HG02973 (cell line): ENCODE measurements at regions not wholly inside any gene's neighbourhood (a gene's known extent, or its start where the extent isn't known, plus 50 kb on each side); places are given as distances from the start of the nearest gene placed in this dataset.

ENCODE experiments used
- ATAC-seq: cut with Tn5 transposase; IDR thresholded peaks from one replicate; pipeline ENCODE4 v1.9.1; 2021; ENCODE audit warnings: moderate library complexity; ENCODE audit not compliant: unreplicated experiment

DNA sequence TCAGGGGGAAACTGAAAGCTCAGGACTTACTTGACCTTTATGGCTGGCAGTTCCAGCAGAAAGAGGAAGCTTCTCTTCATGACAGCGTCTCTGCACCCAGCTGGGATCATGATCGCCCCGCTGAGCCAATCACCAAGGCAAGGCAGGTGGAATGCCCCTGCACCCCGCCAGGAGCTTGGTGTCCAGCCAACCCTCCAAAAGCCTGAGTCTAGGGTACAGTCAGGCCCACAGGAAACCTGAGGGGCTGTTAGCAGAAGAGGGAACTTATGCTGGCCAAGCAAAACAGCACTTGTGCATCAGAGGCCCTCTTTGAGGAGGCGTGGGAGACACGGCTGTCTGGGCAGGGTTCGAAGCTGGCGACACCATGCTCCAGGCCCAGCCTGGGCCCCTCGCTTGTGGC lies 188.3 kb upstream of the GMDS start:
- no peak for ATAC-seq

GRCh38 chr6:2433266-2433665 lies 187.9 kb upstream of the GMDS start:
- ATAC-seq, result no peak

GRCh38 chr6:2432292-2432691 lies 186.9 kb upstream of the GMDS start:
- no peak for ATAC-seq

DNA sequence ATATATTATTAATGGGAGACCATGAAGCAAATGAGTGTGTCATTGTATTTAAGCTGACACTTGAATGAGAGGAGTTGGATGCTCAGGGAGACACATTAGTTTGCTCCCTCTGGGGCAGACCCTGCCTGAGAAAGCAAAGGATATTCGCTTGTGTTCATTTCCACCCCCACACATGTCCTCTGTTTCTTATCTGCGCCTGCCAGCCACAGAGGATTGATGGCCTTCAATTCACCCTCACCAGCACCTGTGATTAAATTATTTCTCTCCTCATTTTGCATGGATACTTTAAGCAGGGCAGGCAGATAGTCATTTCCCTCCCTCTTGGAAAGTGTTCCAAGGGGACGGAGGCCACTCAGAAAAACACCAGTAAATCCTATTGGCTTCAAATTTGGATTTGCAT lies 185.2 kb upstream of the GMDS start:
- no peak for ATAC-seq

- no peak for ATAC-seq
These were observed 184.1 kb upstream of the GMDS start for GRCh38 chr6:2429460-2429859.

GRCh38 chr6:2429032-2429431 lies 183.6 kb upstream of the GMDS start:
- no peak for ATAC-seq

- ATAC-seq, result no peak
These were observed 181.3 kb upstream of the GMDS start for GRCh38 chr6:2426561-2427340.

DNA sequence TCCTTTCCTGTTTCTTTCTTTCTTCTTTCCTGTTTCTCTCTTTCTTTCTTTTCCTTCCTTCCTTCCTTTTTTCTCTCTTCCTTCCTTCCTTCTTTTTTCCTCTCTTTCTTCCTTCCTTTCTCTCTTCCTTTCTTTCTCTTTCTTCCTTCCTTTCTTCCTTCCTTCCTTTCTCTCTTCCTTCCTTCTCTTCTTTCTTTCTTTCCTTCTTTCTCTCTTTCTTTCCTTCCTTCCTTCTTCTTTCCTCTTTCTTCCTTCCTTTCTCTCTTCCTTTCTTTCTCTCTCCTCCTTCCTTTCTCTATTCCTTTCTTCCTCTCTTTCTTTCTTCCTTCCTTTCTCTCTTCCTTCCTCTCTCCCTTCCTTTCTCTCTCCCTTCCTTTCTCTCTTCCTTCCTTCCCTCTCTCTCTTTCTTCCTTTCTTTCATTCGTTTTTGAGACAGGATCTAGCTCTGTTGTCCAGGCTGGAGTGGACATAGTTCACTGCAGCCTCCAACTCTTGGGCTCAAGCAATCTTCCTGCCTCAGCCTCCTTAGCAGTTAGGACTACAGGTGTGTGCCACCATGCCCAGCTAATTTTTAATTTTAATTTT lies 170.8 kb upstream of the GMDS start:
- ATAC-seq, result no peak

DNA sequence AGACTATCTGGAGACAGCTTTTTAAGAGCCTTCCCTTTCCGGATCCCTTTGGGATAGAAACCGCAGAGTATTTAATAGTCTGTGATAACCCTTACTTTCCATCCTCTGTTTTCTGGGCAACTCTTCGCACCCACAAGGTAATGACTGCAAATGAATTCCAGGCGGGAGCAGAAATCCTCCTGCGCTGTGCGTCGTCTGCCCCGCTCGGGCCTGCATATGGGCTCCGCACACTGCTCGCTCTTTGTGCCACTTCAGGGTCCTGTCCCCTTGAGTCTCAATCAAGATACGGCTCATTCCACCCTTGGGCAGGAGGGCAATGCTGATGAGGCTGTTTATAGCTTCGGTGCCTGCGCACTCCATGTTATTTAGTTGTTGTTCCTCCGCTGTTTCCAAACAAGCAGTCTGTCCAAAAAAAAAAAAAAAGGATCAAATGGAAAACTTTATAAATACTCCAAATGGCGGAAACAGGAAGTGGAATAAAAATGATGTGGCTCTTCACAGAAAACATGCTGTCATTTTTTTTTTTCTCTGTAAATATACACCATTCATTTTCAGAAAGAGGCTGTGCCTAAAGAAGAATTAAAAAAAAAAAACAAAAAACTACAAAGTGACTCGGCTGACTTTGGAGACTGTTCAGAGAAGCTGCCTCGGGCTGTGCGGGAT lies 169.6 kb upstream of the GMDS start:
- no peak for ATAC-seq

- ATAC-seq, result no peak
These were observed 167.3 kb upstream of the GMDS start for GRCh38 chr6:2412731-2413130.

DNA sequence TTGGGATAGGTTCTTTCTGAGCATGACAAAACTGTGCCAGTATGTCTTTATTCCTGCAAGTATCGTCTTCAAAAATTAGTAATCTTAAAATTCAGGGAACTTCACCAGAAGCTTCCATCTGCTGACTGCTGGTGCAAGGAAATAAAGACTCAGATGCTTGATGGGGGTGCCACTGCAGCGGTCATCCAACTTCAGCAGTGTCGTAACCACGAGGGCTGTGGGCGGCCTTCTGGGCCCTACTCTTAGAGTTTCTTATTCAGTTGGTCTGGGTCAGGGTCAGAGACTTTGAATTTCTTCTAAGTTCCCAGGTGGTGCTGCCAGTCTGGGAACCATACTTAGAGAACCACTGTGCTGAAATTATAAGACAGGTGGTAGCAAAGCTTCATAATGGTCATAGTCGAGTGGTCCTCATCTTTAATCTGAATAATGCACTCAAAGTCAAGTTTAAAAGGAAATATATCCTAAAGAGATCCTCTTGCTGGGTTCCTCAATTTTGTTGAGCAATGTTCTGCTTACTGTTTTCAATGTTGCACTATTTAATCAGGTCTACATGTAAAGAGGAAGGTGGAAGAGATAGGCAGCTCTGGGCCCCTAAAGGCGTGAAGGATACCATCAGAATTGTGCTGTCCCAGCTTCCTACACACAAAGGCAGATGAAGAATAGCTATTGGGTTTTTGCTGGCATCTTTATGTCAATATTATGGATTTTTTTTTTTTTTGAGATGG lies 165.4 kb upstream of the GMDS start:
- ATAC-seq, result no peak

DNA sequence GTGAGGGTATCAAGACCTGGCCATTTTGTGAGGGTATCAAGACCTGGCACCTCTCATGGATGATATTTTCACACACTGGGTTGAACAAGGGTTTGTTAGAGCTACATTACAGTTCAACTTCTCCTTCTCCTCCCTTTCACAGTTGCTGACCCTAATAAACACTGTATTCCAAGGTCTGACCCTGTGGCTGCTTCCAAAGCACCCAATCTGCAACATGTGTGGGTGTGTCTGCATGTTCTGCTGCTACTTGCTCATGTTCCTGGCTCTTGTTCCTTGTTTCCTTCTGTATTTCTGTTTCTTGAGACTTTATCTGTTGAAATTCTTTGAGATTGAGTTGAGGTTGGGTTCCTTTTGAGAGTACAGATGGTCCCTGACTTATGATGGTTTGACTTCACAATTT lies 162.1 kb upstream of the GMDS start:
- ATAC-seq, result no peak

DNA sequence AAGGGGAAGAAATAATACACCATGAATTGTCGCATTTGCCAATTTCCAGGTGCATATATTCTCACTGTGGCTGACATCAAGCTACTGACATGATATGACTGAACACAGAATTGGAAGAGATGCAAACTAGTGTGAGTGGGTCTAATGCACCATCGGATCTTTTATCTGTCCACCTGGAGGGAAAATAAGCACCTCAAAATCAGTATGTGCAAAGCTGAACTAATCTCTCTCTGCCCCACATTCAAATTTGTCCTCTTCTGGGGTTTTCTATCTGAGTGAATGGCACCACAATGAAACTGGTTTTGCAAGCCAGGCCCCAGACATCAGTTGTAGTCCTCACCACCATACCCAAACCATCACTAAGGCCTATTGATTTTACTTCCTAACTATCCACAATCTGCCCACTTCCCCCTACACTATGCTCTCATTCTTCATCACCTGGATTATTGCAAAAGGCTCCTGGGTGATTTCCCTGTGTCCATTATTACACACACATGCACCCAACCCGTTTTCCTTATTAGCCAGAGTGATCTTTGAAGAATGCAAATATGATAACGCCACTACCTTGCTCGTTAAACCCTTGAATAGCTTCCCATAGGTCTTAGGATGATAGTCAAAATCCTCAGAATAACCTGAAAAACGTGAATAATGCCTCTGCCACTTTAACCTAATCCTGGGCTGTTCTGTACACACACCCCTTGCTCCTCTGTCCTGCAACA lies 159.0 kb upstream of the GMDS start:
- ATAC-seq, result no peak

DNA sequence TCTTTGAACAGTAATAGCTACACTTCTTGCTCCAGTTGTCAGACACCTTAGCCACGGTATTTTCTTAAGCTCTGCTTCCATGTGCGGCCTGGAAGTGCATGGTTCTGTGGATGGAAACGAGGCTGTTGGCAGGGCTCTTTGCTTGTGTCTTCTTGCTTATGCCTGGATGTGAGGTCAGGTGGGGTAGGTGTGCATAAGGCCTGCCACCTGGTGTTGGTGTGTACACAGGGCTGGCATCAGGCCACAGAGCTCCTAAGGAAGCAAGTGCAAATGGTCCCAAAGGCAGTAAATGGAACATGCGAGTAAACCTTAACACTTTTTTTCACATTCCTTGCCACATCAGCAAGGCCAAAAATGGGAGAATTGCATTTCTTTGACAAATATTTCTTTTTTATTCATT lies 158.1 kb upstream of the GMDS start:
- no peak for ATAC-seq

DNA sequence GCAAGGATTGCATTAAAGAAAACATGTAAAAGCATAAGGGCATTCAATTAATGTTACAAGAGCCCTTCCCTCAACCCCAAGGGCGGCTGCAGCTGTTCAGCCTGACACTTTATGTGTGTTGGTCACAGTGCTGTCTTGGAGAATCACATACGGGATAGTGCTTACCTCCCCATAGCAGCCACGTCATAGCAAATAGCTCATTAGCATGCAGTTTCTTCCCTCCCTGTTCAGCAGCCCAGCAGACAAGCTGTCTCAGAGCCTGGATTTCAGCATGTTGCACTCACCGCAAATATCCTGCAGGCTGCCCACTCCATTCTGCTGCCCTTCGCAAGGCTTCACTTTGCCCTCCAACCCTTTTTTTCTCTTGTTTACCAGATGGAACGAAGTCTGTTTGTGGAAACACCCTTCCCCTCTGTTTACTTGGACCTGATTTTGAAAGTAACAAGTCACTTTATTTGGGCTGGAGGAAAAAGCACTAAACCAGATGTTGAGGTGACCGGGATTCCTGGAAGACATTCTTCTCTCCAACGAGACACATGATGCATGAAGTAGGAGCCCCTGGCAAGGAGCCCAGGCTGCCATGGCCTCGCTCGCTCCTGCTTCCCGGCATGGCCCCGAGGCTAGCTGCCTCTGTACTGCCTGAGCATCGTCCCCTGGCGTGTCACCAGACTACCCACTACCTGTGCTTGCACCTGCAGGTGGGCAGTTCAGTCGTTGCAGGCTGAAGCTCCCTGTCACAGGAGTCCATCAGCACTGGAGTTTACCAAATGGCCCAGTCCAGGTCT lies 151.6 kb upstream of the GMDS start:
- ATAC-seq, result no peak

DNA sequence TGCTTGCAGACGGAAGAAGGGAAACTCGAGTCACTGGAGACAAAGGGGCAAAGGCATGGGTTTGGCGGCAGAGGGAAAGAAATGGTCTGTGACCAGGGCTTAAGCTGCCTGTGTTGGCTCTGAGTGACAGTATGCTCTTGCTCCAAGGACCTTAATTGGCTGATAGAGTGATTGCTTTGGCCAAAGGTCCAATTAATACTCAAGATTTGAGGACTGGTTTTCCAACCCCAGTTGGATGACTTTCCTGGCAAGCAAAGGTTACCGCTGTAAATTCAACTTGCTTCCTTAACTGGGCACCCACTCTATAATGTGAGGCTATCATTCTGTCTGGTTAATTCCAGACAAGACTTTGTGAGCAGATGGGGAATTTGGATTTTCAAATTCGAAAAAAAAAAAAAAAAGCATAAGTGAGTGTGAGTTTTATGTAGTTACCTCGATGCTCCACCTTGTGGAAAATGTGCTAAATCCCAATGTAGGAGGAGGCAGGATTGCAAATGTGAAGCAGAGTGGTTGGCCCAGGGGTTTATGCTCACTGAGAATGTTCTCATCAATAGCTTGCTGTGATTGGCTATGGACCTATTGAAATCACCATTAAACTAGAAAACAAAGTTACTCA lies 150.7 kb upstream of the GMDS start:
- ATAC-seq, result no peak

DNA sequence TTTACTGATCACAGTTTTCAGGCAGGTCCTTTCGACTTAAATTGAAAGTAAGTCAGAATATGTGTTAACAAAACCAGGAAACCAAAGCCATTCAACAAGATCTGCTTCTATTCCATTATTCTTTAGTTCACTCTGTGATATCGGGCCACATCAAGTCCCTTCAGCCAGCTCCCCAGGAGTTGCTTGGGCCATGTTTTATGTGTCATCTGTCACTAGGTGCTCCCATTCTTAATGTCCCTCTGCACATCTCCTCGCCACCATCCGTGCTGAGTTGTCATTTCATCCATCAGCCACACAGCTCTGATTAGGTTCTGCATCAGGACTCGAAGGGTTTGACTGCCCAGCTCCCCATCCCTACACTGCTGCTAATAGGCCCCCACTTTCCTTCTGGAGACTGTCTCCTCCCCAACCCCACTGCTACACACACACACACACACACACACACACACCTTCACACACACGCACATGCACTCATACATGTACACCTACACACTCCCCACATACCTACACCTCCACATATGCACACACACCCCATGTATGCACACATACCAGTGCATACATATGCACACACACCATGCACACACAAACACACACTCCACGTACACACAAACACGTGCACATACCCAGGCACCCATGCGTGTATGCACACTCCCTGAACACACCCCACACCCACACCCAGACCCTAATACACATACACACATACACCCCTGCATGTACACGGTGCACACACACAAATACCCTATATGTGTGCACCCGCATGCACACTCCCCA lies 143.3 kb upstream of the GMDS start:
- no peak for ATAC-seq

- no peak for ATAC-seq
These were observed 142.0 kb upstream of the GMDS start for GRCh38 chr6:2387445-2387844.

DNA sequence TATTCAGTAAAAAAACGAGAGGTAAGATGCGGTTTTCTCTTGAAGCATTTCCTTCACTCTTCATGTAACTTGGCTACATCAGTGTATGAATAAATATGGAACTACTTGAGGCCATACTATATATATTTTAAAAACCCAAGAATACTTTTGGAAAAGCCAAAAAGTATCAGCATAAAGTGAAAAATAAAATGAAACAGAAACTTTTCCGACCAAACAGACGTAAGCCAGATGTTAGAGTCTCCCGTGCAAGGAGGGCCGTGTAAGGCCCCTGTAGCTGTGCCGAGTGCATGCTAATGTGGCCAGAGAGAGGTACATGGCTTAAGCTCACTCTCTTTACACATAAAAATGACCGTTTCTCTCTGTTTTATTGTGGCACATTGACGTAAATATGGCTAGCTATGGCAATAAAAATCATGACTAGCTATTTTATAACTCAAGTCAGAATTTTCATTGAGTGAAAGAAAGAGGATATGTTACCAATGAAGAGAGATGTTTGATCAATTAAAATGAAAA lies 140.1 kb upstream of the GMDS start:
- ATAC-seq, result no peak
